ENCODE measurements at regions not wholly inside any gene's neighbourhood (a gene's known extent, or its start where the extent isn't known, plus 50 kb on each side); places are given as distances from the start of the nearest gene placed in this dataset.

DNA sequence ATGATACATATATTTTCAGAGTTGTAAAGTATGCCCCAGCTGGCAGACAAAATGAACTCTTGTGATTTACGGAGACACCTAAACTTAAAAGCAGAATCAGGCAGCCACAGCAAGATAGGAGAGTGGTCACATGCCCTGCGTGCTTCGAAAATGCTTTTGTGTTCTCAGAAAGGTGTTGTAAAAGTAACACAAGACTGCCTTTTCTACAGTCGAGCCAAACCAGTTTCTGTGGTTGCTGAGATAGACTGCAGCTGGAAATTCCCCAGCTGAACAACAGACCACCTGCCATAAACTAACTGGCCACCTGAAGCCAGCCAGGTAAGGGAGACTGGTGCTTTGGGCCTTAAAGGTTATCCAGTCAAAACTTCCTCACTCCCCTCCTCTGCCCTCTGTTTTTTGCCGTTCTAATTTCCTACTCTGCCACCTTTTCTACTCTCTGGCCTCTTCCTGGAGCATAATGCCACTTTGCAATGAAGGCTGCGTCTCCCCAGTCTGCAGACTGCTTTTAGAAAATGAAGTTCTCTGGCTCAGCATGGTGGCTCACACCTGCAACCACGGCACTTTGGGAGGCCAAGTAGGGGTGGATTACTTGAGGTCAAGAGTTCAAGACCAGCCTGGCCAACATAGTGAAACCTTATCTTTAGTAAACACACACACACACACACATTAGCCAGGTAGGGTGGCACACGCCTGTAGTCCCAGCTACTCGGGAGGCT, 381.2 kb upstream of the SLITRK1 start:
- no peaks in the 10 kb centered on the region for H3K36me3 ChIP-seq (ENCODE audit: control insufficient read depth, insufficient read depth, low read length)
- H3K4me3 ChIP-seq (ENCODE audit: insufficient read depth, low read depth, low read length, poor library complexity, severe bottlenecking), result no peak overlapping the region
- DNase-seq, result no peak
- H3K27me3 ChIP-seq (replicated peaks; ENCODE audit: control insufficient read depth, insufficient read depth, low read length, poor library complexity, severe bottlenecking), result no peaks in the 10 kb centered on the region
- no peaks in the 10 kb centered on the region for H3K9me3 ChIP-seq (ENCODE audit: control insufficient read depth, low read length)
- H3K27ac ChIP-seq (ENCODE audit: insufficient read depth, low read length, poor library complexity, severe bottlenecking), result no peak overlapping the region
- H3K4me1 ChIP-seq (ENCODE audit: control insufficient read depth, insufficient read depth, low read length, poor library complexity, severe bottlenecking), result no peaks in the 10 kb centered on the region

DNA sequence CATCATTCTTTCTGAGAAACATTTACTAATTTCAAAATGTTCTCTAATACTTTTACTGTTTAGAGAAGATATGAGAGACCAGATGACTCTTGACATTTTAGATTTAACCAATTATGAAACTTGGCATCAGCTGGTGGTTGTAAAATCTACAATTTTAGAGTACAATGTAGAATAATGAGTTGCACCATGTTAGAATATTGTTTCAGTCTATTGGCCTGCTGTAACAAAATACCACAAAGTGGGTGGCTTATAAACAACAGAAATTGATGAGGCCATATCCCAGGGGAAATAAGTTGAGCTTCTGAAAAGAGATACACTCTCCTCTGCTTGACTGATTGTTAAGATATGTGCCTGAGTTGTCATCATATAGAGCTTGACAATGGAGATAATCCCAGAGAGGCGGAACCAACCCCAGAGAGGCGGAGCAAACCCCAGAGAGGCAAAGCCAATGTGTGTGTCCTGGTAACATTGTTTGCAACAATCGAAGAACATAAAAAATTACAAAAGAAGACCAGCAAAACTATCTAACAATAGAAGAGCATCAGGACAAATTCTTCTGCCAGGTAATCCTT, 373.0 kb upstream of the SLITRK1 start:
- Histone ChIP-seq H3K27ac (ENCODE audit: insufficient read depth, low read length, poor library complexity, severe bottlenecking) (no peak overlapping the region), H3K36me3 (ENCODE audit: control insufficient read depth, insufficient read depth, low read length) (no peaks in the 10 kb centered on the region), H3K9me3 (ENCODE audit: control insufficient read depth, low read length) (no peaks in the 10 kb centered on the region), H3K4me3 (ENCODE audit: insufficient read depth, low read depth, low read length, poor library complexity, severe bottlenecking) (no peak overlapping the region), H3K4me1 (ENCODE audit: control insufficient read depth, insufficient read depth, low read length, poor library complexity, severe bottlenecking) (no peaks in the 10 kb centered on the region), H3K27me3 (replicated peaks; ENCODE audit: control insufficient read depth, insufficient read depth, low read length, poor library complexity, severe bottlenecking) (no peaks in the 10 kb centered on the region)
- DNase-seq, result no peak

DNA sequence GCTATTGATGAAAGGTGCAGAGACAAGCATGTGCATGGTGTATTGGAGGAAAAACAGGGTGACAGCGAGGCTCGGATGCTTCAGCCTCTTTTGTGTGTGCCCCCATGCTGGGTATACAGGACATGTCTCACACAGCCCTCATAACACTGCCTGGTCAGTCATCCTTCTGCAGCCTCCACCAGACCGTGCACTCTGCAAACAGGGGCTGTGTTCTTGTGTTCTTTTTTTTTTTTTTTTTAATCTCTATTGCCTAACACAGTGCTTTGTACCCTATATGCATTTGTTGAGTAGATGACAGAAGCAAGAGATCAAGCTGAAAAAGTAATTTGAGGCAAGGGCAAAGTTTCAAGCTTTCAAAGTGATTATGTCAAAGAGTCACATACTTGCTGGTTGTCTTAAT, 367.2 kb upstream of the SLITRK1 start:
- H3K27ac ChIP-seq (ENCODE audit: insufficient read depth, low read length, poor library complexity, severe bottlenecking), result no peak overlapping the region
- DNase-seq, result no peak

DNA sequence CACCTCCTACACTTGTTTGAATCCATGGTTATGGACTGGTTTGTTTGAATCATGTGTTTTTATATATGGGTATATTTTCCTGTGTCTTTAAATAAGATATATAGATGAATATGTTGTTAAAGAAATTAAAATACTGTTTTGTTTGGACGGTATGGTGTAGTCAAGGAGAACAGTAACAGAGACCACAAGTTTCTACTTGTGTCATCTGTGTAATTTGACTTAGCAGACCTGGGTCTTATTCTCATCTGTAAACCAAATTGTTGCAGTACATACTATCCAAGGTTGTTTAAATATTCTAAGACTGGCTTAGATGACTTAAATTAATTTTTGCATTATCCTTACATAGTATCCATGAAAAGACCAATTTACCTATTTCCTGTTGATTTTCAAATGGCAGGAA, 361.1 kb upstream of the SLITRK1 start:
- H3K9me3 ChIP-seq (ENCODE audit: control insufficient read depth, low read length), result no peaks in the 10 kb centered on the region
- H3K4me1 ChIP-seq (ENCODE audit: control insufficient read depth, insufficient read depth, low read length, poor library complexity, severe bottlenecking), result no peaks in the 10 kb centered on the region
- no peak overlapping the region for H3K27ac ChIP-seq (ENCODE audit: insufficient read depth, low read length, poor library complexity, severe bottlenecking)
- no peak overlapping the region for H3K4me3 ChIP-seq (ENCODE audit: insufficient read depth, low read depth, low read length, poor library complexity, severe bottlenecking)
- no peak for DNase-seq
- H3K27me3 ChIP-seq (replicated peaks; ENCODE audit: control insufficient read depth, insufficient read depth, low read length, poor library complexity, severe bottlenecking), result no peaks in the 10 kb centered on the region
- no peaks in the 10 kb centered on the region for H3K36me3 ChIP-seq (ENCODE audit: control insufficient read depth, insufficient read depth, low read length)

More for the DNA sequence above, 367.2 kb upstream of the SLITRK1 start:
- no peak overlapping the region for H3K4me3 ChIP-seq (ENCODE audit: insufficient read depth, low read depth, low read length, poor library complexity, severe bottlenecking)
- H3K36me3 ChIP-seq (ENCODE audit: control insufficient read depth, insufficient read depth, low read length), result no peaks in the 10 kb centered on the region
- no peaks in the 10 kb centered on the region for H3K27me3 ChIP-seq (replicated peaks; ENCODE audit: control insufficient read depth, insufficient read depth, low read length, poor library complexity, severe bottlenecking)
- H3K9me3 ChIP-seq (ENCODE audit: control insufficient read depth, low read length), result no peaks in the 10 kb centered on the region
- no peaks in the 10 kb centered on the region for H3K4me1 ChIP-seq (ENCODE audit: control insufficient read depth, insufficient read depth, low read length, poor library complexity, severe bottlenecking)

DNA sequence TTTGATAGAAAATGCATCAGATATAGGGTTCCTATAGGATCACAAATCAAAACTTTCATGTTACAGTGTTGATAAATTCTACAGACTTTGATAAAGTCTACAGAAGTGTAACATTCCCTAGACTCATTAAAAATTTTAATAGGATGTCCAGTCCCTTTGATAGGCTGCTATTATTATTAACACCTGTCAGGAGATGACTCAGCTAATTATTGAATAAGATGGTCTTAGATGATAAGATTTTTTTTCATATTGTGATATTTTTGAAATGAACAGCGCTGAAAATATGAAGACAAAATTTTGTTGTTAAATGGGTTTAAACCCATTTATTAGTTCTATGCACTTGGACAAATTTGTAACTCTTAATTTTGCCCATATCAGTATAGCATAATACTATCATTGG, 356.8 kb upstream of the SLITRK1 start:
- Histone ChIP-seq H3K4me1 (ENCODE audit: control insufficient read depth, insufficient read depth, low read length, poor library complexity, severe bottlenecking) (no peaks in the 10 kb centered on the region), H3K36me3 (ENCODE audit: control insufficient read depth, insufficient read depth, low read length) (no peaks in the 10 kb centered on the region), H3K27ac (ENCODE audit: insufficient read depth, low read length, poor library complexity, severe bottlenecking) (no peak overlapping the region), H3K9me3 (ENCODE audit: control insufficient read depth, low read length) (no peaks in the 10 kb centered on the region), H3K27me3 (replicated peaks; ENCODE audit: control insufficient read depth, insufficient read depth, low read length, poor library complexity, severe bottlenecking) (no peaks in the 10 kb centered on the region), H3K4me3 (ENCODE audit: insufficient read depth, low read depth, low read length, poor library complexity, severe bottlenecking) (no peak overlapping the region)
- DNase-seq, result no peak

DNA sequence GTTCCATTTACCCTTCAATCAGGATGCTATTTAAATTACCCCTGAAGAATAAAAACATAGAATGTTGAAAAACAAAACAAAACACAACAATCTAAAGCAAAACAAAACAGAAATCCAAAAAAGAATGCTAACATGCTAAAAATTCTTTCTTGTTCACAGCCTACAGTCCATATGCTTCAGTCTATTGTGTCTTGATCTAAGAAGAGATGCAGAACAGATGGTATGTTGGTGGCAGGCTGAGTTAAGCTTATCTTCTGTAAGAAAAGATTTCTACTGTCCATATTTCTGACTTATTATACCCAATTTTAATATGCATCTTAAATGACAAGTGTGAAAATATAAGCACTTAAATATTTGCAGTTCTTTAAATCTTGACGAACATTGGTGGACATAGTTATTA, 356.1 kb upstream of the SLITRK1 start:
- no peaks in the 10 kb centered on the region for H3K36me3 ChIP-seq (ENCODE audit: control insufficient read depth, insufficient read depth, low read length)
- no peaks in the 10 kb centered on the region for H3K9me3 ChIP-seq (ENCODE audit: control insufficient read depth, low read length)
- H3K4me3 ChIP-seq (ENCODE audit: insufficient read depth, low read depth, low read length, poor library complexity, severe bottlenecking), result no peak overlapping the region
- no peaks in the 10 kb centered on the region for H3K4me1 ChIP-seq (ENCODE audit: control insufficient read depth, insufficient read depth, low read length, poor library complexity, severe bottlenecking)
- no peaks in the 10 kb centered on the region for H3K27me3 ChIP-seq (replicated peaks; ENCODE audit: control insufficient read depth, insufficient read depth, low read length, poor library complexity, severe bottlenecking)
- no peak for DNase-seq
- no peak overlapping the region for H3K27ac ChIP-seq (ENCODE audit: insufficient read depth, low read length, poor library complexity, severe bottlenecking)

DNA sequence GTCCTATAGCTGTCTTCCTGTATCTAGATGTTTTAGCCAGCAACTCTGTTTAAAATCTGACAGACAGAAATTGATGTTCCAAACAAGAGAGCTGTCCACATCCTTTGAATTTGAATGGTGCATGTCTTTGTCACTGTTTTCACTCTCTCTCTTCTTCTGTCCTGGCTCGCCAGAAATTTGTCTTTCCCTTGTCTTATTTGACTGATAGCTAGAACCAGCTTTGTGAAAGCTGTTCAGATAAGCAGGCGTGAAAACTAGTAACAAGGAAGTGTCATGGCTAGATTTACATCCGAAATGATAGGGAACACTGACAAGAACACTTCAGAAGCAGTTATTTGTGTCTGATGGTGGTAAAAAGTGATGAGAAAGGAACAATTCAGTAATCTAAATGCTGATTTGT, 354.9 kb upstream of the SLITRK1 start:
- Histone ChIP-seq H3K27ac (ENCODE audit: insufficient read depth, low read length, poor library complexity, severe bottlenecking) (no peak overlapping the region), H3K9me3 (ENCODE audit: control insufficient read depth, low read length) (no peaks in the 10 kb centered on the region), H3K27me3 (replicated peaks; ENCODE audit: control insufficient read depth, insufficient read depth, low read length, poor library complexity, severe bottlenecking) (no peaks in the 10 kb centered on the region), H3K4me3 (ENCODE audit: insufficient read depth, low read depth, low read length, poor library complexity, severe bottlenecking) (no peak overlapping the region), H3K4me1 (ENCODE audit: control insufficient read depth, insufficient read depth, low read length, poor library complexity, severe bottlenecking) (no peaks in the 10 kb centered on the region), H3K36me3 (ENCODE audit: control insufficient read depth, insufficient read depth, low read length) (no peaks in the 10 kb centered on the region)
- no peak for DNase-seq

DNA sequence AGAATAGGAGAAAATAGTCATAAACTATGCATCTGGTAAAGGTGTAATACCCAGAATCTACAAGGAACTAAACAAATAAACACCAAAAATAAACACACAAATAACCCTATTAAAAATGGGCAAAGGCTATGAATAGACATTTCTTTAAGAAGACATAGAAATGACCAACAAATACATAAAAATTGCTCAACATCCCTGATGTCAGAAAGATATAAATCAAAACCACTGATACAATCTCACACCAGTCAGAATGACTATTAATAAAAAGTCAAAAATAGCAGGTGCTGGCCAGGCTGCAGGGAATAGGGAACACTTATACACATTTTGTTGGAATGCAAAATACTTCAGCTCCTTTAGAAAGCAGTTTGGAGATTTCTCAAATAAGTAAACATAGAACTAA, 352.1 kb upstream of the SLITRK1 start:
- Histone ChIP-seq H3K4me1 (ENCODE audit: control insufficient read depth, insufficient read depth, low read length, poor library complexity, severe bottlenecking) (no peaks in the 10 kb centered on the region), H3K27me3 (replicated peaks; ENCODE audit: control insufficient read depth, insufficient read depth, low read length, poor library complexity, severe bottlenecking) (no peaks in the 10 kb centered on the region), H3K36me3 (ENCODE audit: control insufficient read depth, insufficient read depth, low read length) (no peaks in the 10 kb centered on the region), H3K4me3 (ENCODE audit: insufficient read depth, low read depth, low read length, poor library complexity, severe bottlenecking) (no peak overlapping the region), H3K27ac (ENCODE audit: insufficient read depth, low read length, poor library complexity, severe bottlenecking) (no peak overlapping the region), H3K9me3 (ENCODE audit: control insufficient read depth, low read length) (no peaks in the 10 kb centered on the region)
- no peak for DNase-seq

DNA sequence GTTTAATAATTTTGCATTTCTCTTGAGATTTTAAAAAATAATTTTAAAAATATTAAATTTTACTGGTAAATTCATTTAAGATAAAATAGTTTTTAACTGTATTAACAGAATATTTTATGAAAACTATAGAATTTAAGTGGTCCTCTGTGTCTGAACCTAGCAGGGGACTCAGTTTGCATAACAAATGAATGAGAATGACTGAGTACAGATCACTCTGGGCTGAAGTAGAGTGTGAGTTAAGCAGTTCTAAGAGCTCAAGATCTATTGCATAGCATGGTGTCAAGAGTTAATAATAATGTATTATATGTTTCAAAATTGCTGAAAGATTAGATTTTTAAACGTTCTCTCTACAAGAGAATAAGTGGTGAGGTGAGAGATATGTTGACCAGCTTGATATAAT, 348.3 kb upstream of the SLITRK1 start:
- Histone ChIP-seq H3K27ac (ENCODE audit: insufficient read depth, low read length, poor library complexity, severe bottlenecking) (no peak overlapping the region), H3K9me3 (ENCODE audit: control insufficient read depth, low read length) (no peaks in the 10 kb centered on the region), H3K4me1 (ENCODE audit: control insufficient read depth, insufficient read depth, low read length, poor library complexity, severe bottlenecking) (no peaks in the 10 kb centered on the region), H3K4me3 (ENCODE audit: insufficient read depth, low read depth, low read length, poor library complexity, severe bottlenecking) (no peak overlapping the region), H3K36me3 (ENCODE audit: control insufficient read depth, insufficient read depth, low read length) (no peaks in the 10 kb centered on the region), H3K27me3 (replicated peaks; ENCODE audit: control insufficient read depth, insufficient read depth, low read length, poor library complexity, severe bottlenecking) (no peaks in the 10 kb centered on the region)
- no peak for DNase-seq

DNA sequence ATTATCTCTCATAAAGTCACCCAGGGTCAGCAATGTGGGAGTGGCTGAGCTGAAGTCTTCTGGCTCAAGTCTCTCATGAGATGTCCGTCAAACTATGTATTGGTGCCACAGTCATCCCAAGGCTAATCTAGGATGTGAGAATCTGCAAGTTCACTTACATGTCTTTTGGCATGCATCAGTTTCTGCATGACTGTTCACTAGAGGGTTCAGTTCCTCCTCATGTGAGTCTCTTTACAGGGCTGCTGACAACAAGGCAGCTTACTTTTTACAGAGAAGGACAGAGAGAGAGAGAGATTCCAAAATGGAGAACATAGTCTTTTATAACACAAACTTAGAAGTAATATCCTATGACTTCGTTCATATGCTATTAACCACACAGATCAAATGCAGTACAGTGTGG, 328.8 kb upstream of the SLITRK1 start:
- H3K27ac ChIP-seq (ENCODE audit: insufficient read depth, low read length, poor library complexity, severe bottlenecking), result no peak overlapping the region
- H3K36me3 ChIP-seq (ENCODE audit: control insufficient read depth, insufficient read depth, low read length), result no peaks in the 10 kb centered on the region
- no peaks in the 10 kb centered on the region for H3K4me1 ChIP-seq (ENCODE audit: control insufficient read depth, insufficient read depth, low read length, poor library complexity, severe bottlenecking)
- no peaks in the 10 kb centered on the region for H3K27me3 ChIP-seq (replicated peaks; ENCODE audit: control insufficient read depth, insufficient read depth, low read length, poor library complexity, severe bottlenecking)
- no peak for DNase-seq
- H3K4me3 ChIP-seq (ENCODE audit: insufficient read depth, low read depth, low read length, poor library complexity, severe bottlenecking), result no peak overlapping the region
- H3K9me3 ChIP-seq (ENCODE audit: control insufficient read depth, low read length), result no peaks in the 10 kb centered on the region
